AG09309 (cell line): ENCODE measurements at regions not wholly inside any gene's neighbourhood (a gene's known extent, or its start where the extent isn't known, plus 50 kb on each side); places are given as distances from the start of the nearest gene placed in this dataset.

ENCODE experiments used
- DNase-seq: peaks from one replicate; pipeline ENCODE4 v3.0.0-alpha.2; 2010; ENCODE audit warnings: low read depth
- H3K4me3 ChIP-seq: 2 replicates; pipeline ENCODE4 v1.5.1; 2011; ENCODE audit warnings: mild to moderate bottlenecking, low read depth, low read length, moderate library complexity; ENCODE audit not compliant: control insufficient read depth
- TF ChIP-seq, protein P1 (sequence below): IDR thresholded peaks from 2 replicates; pipeline ENCODE4 v1.5.1; 2011; ENCODE audit warnings: mild to moderate bottlenecking, low read depth, low read length, inconsistent platforms; ENCODE audit not compliant: insufficient read depth, control insufficient read depth; ENCODE audit errors: missing control alignments

DNA sequence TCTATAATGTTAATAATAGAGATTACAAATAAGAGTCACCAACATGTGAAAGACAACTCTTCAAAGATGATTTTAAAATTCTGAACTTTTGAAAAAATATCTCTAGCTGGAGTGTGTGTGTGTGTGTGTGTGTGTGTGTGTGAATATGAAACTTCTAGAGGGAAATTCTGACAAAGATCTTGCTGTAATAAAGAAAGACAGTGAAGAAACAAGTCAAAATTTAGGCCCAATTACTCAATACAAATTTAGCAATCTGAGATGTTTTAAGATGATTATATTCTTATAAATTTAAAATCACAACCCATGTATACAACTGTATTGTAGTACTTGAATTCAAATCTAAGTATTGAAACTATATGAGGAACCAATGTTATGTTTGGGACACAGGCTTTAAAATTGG, 57.2 kb upstream of the UGP2 start:
- no peak for DNase-seq
- TF ChIP-seq, protein P1, sequence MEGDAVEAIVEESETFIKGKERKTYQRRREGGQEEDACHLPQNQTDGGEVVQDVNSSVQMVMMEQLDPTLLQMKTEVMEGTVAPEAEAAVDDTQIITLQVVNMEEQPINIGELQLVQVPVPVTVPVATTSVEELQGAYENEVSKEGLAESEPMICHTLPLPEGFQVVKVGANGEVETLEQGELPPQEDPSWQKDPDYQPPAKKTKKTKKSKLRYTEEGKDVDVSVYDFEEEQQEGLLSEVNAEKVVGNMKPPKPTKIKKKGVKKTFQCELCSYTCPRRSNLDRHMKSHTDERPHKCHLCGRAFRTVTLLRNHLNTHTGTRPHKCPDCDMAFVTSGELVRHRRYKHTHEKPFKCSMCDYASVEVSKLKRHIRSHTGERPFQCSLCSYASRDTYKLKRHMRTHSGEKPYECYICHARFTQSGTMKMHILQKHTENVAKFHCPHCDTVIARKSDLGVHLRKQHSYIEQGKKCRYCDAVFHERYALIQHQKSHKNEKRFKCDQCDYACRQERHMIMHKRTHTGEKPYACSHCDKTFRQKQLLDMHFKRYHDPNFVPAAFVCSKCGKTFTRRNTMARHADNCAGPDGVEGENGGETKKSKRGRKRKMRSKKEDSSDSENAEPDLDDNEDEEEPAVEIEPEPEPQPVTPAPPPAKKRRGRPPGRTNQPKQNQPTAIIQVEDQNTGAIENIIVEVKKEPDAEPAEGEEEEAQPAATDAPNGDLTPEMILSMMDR, result no peak
- H3K4me3 ChIP-seq, result no peak overlapping the region

DNA sequence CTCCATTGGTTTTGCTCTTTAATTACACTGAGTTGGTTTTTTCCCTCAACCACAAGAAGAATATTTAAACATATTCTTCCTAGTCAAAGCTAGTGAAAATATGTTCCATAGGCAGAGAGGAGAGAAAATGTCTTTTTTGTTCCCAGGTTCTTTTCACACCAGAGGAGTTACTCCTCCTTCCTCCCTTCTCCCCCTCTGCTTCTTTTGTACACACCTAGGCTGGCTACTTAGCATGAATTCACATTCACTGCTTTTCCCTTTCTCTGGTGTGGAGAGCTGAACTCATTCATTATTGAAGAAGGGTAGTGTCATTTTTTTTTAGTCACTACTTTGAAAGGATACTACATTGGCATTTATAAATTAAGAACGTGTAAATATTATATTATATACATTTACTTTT, 56.6 kb upstream of the UGP2 start:
- DNase-seq, result no peak
- H3K4me3 ChIP-seq, result no peak overlapping the region
- TF ChIP-seq, protein P1, result no peak

DNA sequence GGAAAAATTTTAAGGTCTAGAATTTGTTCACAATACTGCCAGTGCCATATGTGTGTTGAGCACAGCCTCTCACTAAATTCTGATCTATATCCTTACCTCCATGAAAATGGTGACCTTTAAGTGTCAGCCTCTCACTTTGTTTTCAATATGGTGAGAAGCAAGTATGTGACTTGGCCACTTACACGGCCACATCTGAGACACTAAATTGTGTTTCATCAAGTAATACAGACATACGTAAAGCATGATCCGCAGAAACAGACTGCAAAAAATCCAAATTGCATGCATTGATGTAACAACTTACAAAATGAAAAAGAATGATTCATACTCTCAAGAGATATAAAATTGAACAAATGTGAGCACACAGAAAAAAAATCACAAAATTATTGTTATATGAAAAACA, 55.2 kb upstream of the UGP2 start:
- no peak for DNase-seq
- H3K4me3 ChIP-seq, result no peak overlapping the region
- TF ChIP-seq, protein P1, result no peak

DNA sequence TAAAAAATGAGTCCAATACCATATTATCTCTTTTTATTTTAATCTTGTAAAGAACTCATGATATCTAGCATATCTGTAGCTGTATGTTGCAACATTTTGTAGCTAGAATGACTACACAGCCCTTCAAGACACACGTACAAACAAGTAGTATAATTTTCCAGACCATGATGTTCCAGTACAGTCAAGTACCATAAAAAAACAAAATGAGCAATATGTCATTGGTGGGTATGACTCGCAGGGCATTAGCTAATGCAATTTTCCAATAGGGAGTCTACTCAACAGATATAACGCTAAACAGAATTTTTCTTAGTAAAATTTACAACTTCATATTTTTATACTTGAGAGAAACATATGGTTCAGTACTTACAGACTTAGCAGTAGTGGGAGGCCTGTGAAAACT, 53.6 kb upstream of the UGP2 start:
- no peak overlapping the region for H3K4me3 ChIP-seq
- DNase-seq, result no peak

DNA sequence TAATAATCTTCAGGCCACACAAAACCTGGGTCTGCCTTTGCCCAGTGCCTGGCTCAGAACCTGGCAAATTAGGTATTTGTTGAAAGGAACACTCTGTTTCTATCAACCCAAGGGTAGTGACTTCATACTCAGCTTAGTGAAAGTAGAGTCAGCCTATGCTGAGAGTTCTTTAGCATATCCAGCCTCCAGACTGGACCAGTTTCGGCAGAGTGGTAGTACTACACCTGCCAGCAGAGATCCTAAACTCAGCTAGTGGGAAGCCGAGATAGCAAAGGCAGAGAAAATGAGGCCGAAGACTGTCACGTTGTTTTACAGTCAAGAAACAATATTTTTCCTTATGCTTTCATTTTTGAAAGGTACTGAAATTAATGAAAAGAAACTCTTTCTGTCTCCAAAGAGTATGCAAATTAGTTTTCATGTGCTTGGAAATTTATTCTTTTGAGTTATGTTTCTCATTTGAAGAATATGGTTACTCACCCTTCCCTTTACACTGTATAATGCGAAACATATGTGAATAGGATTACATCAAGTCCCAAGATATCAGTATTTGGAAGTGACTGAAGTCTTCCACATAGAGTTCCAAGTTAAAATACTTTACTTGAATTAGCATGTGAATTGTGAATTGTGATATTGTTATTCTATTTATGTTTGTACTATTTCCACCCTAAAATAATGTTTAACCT, 52.2 kb upstream of the UGP2 start:
- H3K4me3 ChIP-seq, result peak overlapping the region; percentile 9
- TF ChIP-seq, protein P1, result no peak
- DNase-seq, result no peak

More for the DNA sequence above, 53.6 kb upstream of the UGP2 start:
- TF ChIP-seq, protein P1, result no peak

DNA sequence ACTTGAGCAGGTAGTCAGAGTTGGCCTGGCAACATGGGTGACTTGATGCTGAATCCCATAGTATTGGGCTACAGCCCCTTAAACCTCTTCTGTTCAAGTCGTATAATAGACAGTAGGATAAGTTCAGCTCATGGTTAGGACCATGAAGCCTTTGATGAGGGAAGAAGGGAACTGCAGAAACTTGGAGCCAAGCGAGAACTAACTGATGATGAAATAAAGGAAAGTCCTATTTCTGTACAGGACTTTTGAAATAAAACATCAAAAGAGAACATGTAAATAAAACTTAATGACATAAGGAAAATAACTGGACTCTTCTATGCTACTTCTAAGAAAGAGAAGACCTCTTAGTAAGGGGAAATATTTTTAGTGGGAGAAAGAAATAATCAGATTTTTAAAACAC, 51.2 kb upstream of the UGP2 start:
- no peak for DNase-seq
- TF ChIP-seq, protein P1, result no peak
- H3K4me3 ChIP-seq, result no peak overlapping the region

DNA sequence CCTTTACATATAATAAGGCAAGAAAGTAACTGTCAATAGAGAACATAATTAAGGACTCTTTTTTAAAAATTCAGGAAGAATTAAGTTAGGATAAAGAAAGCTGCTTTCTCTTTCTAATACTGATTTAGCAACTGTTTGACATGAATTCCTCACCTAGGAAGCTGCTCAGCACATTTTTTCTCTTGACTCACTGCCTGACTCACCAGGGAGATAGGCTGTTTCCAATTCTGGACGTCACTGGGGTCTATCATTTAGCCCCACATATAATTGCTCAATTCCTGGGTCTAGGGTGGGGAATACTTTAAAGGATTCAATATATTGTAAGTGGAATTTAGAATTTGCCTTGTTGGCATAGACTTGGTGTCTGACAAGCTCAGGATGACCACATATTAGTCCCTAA, 50.8 kb upstream of the UGP2 start:
- no peak overlapping the region for H3K4me3 ChIP-seq
- TF ChIP-seq, protein P1, result no peak
- peak; percentile 41 for DNase-seq
